Progenitor cell of endocrine pancreas (in vitro differentiated cells): ENCODE measurements at regions not wholly inside any gene's neighbourhood (a gene's known extent, or its start where the extent isn't known, plus 50 kb on each side); places are given as distances from the start of the nearest gene placed in this dataset.

Experiments used
- DNase-seq: peaks from one replicate; pipeline ENCODE4 v3.0.0; 2021; ENCODE audit warnings: low spot score; ENCODE audit not compliant: unreplicated experiment
- H3K27ac Mint-ChIP-seq: 2 replicates; pipeline ENCODE4 v1.8.0; 2021; ENCODE audit warnings: mild to moderate bottlenecking, moderate library complexity, mixed read lengths
- H3K27me3 Mint-ChIP-seq: 2 replicates; pipeline ENCODE4 v1.8.0; 2021; ENCODE audit warnings: mixed read lengths
- H3K36me3 Mint-ChIP-seq: 2 replicates; pipeline ENCODE4 v1.8.0; 2022; ENCODE audit warnings: mixed read lengths; ENCODE audit not compliant: insufficient read depth
- H3K4me1 Mint-ChIP-seq: 2 replicates; pipeline ENCODE4 v1.8.0; 2021; ENCODE audit warnings: low read depth, mixed read lengths
- H3K4me3 Mint-ChIP-seq: 2 replicates; pipeline ENCODE4 v1.8.0; 2021; ENCODE audit warnings: low read depth, mild to moderate bottlenecking, moderate library complexity, mixed read lengths
- H3K9me3 Mint-ChIP-seq: 2 replicates; pipeline ENCODE4 v1.8.0; 2021; ENCODE audit warnings: low read depth, mixed read lengths
- TF ChIP-seq, protein P1 (sequence below): fragments of 200-600 bp; sonication (generic); IDR thresholded peaks from one replicate; pipeline ENCODE4 v1.5.0; 2021; ENCODE audit warnings: antibody characterized with exemption, mild to moderate bottlenecking; ENCODE audit not compliant: unreplicated experiment

DNA sequence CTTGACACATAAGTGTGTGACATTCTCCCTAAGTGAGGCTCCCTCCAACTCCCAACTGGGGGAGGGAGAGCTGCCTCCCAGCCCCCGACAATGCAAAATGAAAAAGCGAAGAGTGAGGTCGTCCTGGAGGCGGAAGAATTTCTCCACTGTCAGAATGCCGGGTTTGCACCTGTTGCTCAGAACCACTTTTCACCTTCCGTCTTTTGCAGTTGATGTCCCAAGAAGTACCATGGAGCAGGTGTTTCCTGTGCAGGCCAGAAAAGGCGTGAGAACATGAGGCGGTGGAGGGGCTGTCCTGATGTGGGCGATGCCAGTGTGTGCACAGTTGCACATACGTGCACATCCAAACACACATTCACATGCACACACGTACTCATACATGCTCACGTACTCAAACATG lies 158.6 kb upstream of the AJAP1 start:
- Mint-ChIP-seq H3K4me3 (no peak overlapping the region), H3K36me3 (no peaks in the 10 kb centered on the region), H3K27ac (no peak overlapping the region), H3K9me3 (no peaks in the 10 kb centered on the region), H3K4me1 (no peaks in the 10 kb centered on the region), H3K27me3 (peaks cover 25% of the 10 kb centered on the region)
- TF ChIP-seq, protein P1, sequence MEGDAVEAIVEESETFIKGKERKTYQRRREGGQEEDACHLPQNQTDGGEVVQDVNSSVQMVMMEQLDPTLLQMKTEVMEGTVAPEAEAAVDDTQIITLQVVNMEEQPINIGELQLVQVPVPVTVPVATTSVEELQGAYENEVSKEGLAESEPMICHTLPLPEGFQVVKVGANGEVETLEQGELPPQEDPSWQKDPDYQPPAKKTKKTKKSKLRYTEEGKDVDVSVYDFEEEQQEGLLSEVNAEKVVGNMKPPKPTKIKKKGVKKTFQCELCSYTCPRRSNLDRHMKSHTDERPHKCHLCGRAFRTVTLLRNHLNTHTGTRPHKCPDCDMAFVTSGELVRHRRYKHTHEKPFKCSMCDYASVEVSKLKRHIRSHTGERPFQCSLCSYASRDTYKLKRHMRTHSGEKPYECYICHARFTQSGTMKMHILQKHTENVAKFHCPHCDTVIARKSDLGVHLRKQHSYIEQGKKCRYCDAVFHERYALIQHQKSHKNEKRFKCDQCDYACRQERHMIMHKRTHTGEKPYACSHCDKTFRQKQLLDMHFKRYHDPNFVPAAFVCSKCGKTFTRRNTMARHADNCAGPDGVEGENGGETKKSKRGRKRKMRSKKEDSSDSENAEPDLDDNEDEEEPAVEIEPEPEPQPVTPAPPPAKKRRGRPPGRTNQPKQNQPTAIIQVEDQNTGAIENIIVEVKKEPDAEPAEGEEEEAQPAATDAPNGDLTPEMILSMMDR: no peak
- DNase-seq: no peak

DNA sequence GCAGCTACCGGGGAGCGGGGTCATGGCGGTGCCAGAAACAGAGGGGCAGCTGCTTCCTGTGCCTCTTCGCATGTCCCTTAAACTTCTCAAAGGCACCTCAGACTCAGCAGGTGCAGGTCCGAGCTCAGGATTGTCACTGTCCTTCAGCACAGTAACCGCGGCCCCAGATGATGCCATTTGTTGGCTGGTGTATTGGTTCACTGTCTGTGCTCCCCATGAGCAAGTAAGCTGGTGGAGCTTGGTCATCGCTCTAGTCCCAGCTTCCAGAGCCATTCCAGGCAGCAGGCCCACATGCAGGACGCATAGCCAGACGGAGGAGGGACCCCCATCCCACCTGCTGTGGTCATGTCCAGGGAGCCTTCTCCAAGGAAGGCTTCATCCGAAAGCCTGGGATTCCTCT lies 154.0 kb upstream of the AJAP1 start:
- TF ChIP-seq, protein P1: no peak
- Mint-ChIP-seq H3K9me3 (no peaks in the 10 kb centered on the region), H3K27ac (no peak overlapping the region), H3K27me3 (peaks cover 38% of the 10 kb centered on the region), H3K36me3 (no peaks in the 10 kb centered on the region), H3K4me3 (no peak overlapping the region), H3K4me1 (no peaks in the 10 kb centered on the region)
- DNase-seq: no peak

DNA sequence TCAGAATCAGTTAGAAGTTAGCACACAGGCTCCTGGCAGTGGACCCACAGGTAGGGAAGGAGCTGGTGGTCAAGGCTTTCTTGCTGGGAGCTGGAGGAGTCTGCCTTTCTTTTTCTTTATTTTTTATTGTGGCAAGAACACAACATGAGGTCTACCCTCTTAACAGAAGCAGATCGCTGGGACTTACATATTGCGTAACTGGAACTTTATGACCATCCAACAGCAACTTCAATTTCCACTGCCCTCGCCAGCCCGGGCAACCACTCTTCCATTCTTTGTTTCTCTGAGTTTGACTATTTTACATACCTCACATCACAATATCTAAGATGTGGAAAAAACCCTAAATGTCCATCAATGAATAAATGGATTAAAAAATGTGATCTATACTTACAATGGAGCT lies 147.8 kb upstream of the AJAP1 start:
- Mint-ChIP-seq H3K27me3 (peaks cover 60% of the 10 kb centered on the region), H3K36me3 (no peaks in the 10 kb centered on the region)

DNA sequence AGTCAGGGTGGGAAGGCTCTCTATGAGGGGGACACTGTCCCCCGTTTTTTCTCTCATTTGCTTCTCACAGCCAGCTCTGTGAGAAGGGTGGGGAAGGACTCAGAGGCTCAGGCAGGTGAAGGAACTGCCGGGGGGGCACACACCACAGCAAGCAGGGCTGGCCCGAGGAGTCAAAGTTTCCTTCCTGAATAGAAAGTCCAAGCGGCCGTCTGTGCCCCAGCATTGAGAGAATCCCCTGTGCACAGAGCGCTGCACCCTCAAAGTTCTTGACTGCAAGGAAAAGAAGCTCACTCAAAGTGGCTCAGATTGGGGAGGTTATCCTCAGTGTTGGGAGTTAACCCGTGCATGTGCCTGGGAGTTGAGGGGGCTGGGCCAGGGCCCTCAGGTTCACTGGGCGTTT lies 145.2 kb upstream of the AJAP1 start:
- Mint-ChIP-seq H3K36me3 (no peaks in the 10 kb centered on the region), H3K9me3 (no peaks in the 10 kb centered on the region), H3K4me3 (no peak overlapping the region), H3K4me1 (no peaks in the 10 kb centered on the region), H3K27me3 (peaks cover 46% of the 10 kb centered on the region), H3K27ac (no peak overlapping the region)
- no peak for DNase-seq
- TF ChIP-seq, protein P1: no peak

More for the DNA sequence above, 147.8 kb upstream of the AJAP1 start:
- DNase-seq: no peak
- Mint-ChIP-seq H3K4me3 (no peak overlapping the region), H3K27ac (no peak overlapping the region), H3K9me3 (no peaks in the 10 kb centered on the region), H3K4me1 (no peaks in the 10 kb centered on the region)
- TF ChIP-seq, protein P1: no peak

DNA sequence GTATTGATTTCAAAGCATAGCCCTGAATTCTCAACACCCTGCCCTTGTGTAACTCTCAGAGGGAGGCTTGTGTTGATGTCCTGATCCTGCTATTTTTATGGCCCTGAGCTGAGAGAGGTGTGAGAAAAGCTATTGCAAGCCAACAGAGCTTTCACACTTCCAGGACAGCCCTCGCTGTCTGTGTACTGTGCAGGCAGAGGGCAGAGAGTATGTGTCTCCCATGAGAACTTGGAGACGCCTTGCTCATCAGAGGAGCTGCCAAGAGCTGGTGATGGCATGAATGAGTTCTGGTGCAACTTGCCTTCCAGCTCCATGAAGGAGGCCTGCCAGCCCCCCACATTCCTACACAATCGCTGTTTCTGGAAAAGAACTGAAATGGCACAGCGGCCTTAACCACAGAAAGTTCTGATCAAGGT lies 144.1 kb upstream of the AJAP1 start:
- H3K36me3 Mint-ChIP-seq: no peaks in the 10 kb centered on the region
- H3K9me3 Mint-ChIP-seq: no peaks in the 10 kb centered on the region

More for the DNA sequence above, 144.1 kb upstream of the AJAP1 start:
- H3K4me3 Mint-ChIP-seq: no peak overlapping the region
- no peak for DNase-seq
- H3K4me1 Mint-ChIP-seq: no peaks in the 10 kb centered on the region
- H3K27ac Mint-ChIP-seq: no peak overlapping the region
- H3K27me3 Mint-ChIP-seq: peaks cover 44% of the 10 kb centered on the region
- TF ChIP-seq, protein P1: no peak
